H54 (cell line): ENCODE measurements at regions not wholly inside any gene's neighbourhood (a gene's known extent, or its start where the extent isn't known, plus 50 kb on each side); places are given as distances from the start of the nearest gene placed in this dataset.

Experiments
- DNase-seq: peaks from one replicate; pipeline ENCODE4 v3.0.0; 2011; ENCODE audit warnings: low spot score, mixed read lengths; ENCODE audit not compliant: insufficient read length
- FAIRE-seq: peaks from 3 replicates; lab custom pipeline; 2011; peaks lifted over from hg19 to GRCh38; lab: Jason Lieb, UNC
- POLR2A ChIP-seq: IDR thresholded peaks from 2 replicates; pipeline ENCODE4 v1.6.1; 2011; ENCODE audit warnings: low read depth, mild to moderate bottlenecking, low read length

DNA sequence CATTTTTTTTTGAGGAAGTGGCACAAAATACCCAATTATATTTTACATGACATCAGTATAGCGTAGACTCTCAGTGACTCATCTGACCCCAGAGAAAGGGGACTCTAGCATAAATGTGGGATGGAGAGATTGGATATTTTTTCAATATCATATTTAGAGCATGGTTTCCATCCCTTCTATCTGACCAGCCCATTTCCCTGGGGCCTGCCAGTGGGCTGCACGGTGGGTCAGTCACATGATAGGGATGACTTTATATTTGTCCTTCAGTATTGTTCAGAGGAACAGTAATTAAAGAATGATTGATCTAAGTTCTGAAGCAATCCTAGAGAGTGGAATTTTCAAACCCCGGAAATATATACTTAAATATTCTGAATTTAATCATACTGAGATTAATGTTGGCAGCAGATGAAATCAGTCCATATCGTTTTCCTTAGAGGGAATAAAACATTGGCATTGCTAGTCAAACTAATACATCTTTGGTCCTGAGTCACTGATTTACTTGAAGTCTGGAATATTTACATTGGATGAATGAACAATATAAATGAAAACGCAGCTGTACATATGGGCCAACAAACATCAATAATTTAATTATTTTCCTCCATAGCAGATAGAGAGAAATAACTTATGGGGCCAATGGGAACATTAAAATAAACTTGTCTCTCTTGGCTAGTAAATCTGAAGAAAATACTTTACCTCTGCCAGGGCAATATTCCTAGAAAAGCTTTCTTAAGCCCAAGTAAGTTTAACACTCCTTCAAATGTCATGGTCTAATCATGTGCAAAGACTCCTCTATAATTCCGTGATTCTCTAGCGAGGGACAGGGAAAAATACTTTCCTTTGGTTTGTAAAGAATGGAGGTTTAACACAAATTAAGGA lies 563.6 kb upstream of the PKDCC start:
- no peak for DNase-seq
- no peak for TF ChIP-seq POLR2A
- no peak for FAIRE-seq

DNA sequence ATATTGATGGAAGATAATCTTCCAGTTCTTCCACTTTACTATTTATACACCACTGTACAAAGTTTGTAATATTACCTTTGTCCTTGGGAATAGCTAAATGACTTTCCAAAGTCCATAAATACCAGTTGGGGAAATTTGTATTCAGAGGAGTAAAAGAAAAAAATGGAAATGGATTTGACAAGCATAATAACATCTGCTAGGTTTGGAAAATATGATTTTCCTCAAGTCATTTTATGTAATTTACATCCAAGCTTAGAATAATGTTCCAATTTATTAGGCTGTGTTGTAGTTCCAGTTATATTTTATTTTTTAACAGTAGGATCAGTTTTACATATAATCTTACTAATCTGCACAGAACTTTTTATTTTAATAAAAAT lies 563.0 kb upstream of the PKDCC start:
- DNase-seq, result no peak
- TF ChIP-seq POLR2A, result no peak
- no peak for FAIRE-seq

DNA sequence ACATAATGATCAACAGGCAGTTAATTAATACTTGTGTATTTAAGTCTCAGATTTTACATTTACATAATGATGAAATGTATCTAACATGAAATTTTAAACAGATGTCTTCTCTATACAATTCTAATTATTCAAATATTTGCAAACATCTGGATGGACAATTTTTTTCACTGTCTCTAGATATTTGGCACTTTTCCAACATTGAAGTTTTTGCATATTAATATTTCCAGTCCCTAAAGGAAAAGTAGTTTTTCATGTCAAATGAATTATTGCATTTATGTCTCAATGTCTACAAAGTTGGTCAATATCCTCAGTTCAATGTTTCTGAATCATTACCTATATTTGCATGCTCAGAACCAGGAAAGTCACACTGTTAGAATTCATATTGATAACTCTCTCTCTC lies 560.9 kb upstream of the PKDCC start:
- FAIRE-seq (no peak), DNase-seq (no peak)
- TF ChIP-seq POLR2A, result no peak

DNA sequence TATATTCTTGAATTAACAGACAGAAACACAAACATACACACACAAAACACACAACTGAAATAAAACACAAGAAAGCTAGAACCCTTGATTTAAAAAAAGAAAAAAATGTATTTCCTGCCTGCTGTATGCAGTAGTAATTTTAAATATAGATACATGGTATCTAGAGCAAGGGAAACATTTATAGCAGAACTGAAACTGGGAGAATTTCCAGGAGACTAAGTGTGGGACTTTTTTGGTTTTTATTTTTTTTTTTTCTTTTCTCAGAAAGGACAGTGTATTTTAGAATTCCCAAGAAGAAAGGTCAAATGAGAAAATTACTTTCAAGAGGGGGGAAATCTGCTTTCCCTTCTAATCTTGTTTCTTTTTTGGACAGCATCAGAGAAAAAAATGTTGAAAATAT lies 558.9 kb upstream of the PKDCC start:
- DNase-seq, result no peak
- TF ChIP-seq POLR2A, result no peak
- FAIRE-seq, result no peak

DNA sequence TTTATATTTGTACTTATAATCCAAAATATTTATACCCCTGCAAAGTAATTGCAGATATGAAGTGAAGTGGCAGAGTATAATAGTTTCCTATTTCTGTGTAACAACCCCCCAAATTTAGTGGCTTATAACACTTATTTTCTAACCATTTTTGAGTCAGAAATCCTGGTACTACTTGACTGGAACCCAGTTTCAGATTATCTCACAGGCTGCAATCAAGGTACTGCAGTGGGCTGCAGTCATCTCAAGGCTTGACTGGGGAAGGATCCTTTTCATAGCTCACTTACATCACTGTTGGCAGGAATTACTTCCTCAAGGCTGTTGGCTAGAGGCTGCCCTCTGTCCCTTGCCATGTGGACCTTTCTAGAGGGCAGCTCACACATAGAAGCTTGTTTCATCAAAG lies 558.2 kb upstream of the PKDCC start:
- FAIRE-seq (no peak), DNase-seq (no peak)
- TF ChIP-seq POLR2A, result no peak

DNA sequence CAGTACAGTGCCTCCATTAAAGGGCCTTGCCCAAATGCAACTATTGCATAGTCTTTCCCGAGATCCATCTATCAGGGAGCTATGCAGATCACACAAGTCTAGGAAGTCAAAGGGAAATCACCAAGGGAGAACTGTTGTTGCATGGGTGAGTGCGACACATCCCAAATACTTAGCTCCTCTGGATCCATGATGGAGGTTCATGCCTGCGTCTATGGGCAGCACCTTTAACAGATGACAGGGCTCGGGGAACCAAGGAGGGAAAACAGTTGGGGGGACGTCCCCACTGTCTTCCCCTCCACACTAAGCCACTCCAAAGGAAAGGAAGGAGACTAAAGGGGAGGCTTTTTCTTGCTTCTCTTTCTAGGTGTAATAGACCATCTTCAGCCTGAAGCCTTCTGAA lies 552.8 kb upstream of the PKDCC start:
- no peak for TF ChIP-seq POLR2A
- DNase-seq, result no peak
- FAIRE-seq, result no peak

DNA sequence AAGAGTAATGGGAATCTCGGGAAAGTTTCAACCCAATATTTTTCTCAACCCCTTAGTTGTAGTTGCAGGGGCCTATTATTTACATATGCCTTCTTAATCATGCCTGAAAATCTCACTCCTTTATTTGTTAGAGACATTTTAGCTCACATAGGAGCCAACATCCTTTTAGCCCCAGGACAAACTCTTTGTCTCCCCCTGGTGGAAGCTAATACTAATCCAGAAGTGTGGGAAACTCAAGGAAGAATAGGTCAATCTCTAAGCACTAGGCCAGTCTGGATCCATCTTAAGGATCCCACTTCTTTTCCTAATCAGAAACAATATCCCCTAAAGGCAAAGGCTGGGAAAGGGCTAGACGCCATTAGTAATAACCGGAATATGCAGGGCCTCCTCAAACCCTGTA lies 550.9 kb upstream of the PKDCC start:
- no peak for DNase-seq
- no peak for TF ChIP-seq POLR2A
- no peak for FAIRE-seq

DNA sequence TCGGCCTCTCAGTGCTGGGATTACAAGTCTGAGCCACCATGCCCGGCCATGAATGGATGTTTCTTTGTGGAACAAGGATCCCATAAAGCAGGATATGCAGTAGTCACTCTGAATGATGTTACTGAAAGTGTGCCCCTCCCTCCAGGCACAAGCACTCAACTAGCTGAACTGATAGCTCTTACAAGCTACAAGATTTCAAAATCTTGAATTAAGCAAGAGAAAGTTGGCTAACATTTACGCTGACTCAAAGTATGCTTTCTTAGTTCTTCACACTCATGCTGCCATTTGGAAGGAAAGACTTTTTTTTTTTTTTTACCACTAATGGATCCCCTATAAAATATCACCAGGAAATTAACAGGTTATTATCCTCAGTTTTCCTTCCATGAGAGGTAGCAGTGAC lies 549.0 kb upstream of the PKDCC start:
- no peak for DNase-seq
- no peak for TF ChIP-seq POLR2A
- no peak for FAIRE-seq

DNA sequence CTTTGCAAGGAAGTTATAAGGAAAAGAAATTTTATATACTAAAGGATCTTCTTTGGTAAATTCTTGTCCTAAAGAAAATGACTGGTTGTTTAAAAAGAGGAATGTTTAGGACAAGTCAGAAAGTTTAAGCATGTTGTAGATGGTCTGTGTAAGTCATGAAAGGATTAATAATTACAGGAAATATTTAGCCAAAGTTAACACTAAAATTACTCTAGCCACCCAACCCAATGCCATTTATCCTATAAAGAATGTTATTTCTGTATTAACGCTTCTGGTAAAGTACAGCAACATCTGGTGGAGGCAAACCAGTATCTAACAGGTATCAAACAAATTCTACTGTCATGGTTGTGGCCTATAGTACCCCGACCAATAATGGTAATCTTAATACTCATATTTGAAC lies 546.9 kb upstream of the PKDCC start:
- no peak for FAIRE-seq
- DNase-seq, result no peak

DNA sequence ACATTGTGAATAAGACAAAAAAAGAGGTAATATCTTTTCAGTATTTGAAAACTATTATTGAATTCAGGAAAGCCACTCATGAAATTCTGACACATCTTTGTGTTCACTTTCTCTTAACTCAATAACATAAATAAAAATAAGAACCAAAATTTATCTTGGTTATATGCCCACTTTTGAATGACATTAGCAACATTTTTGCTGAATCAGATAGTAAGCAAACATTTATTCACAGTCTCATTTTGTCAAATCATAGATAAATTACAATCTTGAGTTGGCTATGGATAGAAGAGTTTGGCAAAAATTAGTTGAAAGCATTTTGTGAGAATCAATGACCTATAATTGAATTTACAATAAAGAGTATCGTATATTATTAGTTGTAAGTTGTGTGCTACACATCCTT lies 545.1 kb upstream of the PKDCC start:
- DNase-seq (no peak), FAIRE-seq (no peak)
- no peak for TF ChIP-seq POLR2A

More for the DNA sequence above, 546.9 kb upstream of the PKDCC start:
- no peak for TF ChIP-seq POLR2A

DNA sequence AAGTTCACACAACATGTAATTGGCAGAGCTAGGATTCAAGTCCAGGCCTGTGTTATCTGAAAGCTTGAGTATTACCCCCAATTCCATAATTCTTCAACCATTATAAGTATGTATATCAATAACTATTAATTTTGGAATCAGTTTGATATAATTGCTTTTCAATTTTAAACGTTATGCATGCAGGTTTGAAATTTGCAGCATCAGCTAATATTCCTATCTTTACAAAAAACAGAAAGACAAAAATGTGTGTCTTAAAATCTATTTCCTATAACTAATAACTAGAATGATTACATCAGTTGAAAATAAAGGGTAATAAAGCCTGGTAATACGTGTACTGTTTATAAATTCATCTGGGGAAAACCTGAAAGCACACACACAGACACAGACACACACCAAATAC lies 543.3 kb upstream of the PKDCC start:
- TF ChIP-seq POLR2A, result no peak
- no peak for FAIRE-seq
- no peak for DNase-seq

DNA sequence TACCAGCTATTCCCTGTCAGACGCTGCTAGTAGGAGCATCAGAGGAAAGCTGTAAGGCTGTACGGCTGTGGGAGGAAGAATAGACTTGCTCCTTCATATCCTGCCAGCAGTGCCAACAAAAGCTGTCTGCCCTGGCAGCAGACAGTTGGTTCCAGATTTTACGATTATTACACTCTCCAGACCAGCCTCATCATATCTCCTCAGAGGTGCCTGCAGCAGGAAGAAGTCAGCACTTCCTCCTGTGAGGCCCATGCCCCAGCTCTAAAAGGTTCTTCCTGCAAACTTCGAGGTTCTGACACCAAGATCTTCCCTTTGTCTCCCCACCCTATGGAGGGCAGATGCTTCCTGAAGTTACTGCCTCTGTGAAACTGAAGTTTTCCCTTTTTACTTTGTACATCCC lies 537.7 kb upstream of the PKDCC start:
- FAIRE-seq (no peak), DNase-seq (no peak)
- TF ChIP-seq POLR2A, result no peak

DNA sequence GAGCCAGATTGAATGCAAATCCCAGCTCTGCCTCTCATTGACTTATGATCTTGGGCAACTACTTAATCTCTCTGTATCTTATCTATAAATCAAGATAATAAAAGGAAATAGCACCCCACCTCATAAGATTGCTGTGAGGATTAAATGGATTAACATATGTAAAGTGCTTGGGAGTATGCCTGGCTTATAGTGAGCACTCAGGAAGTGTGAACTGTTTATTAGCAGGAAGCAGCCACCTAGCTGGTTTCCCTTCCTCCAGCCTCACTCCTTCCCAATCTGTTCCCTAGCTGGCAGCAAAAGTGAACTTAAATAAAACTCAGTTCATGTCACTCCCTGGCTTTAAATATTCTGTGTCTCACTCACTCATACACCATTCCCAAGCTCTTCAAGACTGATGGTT lies 526.6 kb upstream of the PKDCC start:
- DNase-seq, result no peak
- no peak for TF ChIP-seq POLR2A
- no peak for FAIRE-seq

DNA sequence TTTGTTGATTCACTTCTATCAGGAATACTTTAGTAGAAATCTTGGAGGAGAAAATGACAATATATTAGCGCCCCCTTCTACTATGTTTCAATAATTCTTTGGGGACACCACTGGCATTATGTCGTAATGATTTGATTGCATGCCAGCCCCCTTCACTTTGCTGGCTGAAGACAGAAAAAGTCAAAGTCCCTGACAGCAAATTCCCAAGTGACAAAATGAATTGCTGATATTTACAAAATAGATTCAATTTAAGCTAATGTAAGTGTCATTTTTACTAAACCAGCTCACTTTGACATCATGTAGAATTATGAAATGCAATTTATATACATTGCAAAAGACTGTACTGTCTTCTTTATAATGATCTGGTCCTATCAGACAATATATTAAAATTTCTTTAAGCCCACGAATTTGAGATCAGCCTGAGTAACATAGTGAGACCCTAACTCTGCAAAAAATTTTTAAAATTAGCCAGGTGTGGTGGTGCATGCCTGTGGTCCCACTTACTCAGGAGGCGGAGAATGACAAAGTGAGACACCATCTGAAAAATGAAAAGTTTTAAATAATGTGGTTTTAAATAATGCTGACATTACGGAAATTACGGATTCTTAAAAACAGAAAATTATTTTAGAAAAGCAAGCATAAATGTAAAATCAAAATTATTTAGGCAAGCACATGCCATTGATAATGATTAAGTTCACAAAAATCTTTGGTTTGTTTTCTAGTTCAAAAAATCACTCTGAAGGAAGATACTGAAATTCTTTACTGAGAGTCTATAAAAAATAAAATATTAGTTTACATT lies 520.1 kb upstream of the PKDCC start:
- TF ChIP-seq POLR2A, result no peak
- no peak for FAIRE-seq
- no peak for DNase-seq
